ENCODE measurements at regions not wholly inside any gene's neighbourhood (a gene's known extent, or its start where the extent isn't known, plus 50 kb on each side); places are given as distances from the start of the nearest gene placed in this dataset.

DNA sequence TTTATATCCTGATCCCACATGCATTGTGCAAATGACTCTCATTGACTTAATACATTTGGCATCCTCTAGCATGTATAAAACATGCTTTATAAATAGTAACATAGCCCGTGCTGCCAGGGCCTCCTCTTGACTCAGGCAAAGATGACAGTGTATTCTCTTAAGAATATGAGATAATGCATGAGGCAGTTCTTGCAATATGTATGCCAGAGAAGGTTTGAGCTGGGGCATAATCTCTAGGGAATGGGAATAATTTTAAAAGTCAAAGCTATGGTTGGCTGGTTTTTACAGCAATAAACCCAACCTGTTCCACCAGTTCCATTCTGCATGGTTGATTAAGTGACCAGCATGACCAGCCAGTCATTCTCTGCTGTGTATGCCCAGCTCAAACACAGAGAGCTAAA lies 179.0 kb upstream of the PFN2 start:
- TF ChIP-seq, protein P1, sequence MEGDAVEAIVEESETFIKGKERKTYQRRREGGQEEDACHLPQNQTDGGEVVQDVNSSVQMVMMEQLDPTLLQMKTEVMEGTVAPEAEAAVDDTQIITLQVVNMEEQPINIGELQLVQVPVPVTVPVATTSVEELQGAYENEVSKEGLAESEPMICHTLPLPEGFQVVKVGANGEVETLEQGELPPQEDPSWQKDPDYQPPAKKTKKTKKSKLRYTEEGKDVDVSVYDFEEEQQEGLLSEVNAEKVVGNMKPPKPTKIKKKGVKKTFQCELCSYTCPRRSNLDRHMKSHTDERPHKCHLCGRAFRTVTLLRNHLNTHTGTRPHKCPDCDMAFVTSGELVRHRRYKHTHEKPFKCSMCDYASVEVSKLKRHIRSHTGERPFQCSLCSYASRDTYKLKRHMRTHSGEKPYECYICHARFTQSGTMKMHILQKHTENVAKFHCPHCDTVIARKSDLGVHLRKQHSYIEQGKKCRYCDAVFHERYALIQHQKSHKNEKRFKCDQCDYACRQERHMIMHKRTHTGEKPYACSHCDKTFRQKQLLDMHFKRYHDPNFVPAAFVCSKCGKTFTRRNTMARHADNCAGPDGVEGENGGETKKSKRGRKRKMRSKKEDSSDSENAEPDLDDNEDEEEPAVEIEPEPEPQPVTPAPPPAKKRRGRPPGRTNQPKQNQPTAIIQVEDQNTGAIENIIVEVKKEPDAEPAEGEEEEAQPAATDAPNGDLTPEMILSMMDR (IDR thresholded peaks at IDR 0.05; ENCODE audit: control insufficient read depth, extremely low read depth, insufficient read depth), result no peak
- H3K4me3 ChIP-seq (ENCODE audit: low read depth, low read length), result no peak overlapping the region
- peak; percentile 88 for DNase-seq (ENCODE audit: low read depth)

DNA sequence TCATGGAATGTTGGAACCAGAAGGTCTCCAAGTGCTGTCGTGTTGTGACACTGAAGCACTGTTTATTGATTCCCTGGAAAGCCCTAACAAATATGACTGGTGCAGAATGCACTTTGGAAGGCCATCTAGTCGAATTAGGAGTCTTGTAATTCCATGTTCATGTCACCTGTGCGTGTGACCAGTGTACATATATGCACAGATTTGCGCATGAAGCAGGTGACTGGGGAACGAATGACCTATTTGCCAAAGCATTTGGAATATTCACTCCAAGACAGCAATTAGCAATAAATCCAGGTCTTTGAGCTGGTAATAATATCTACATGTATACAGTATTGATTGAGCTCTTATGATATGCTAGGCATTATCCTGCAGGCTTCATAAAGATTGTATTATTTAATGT lies 177.5 kb upstream of the PFN2 start:
- no peak for DNase-seq (ENCODE audit: low read depth)
- TF ChIP-seq, protein P1 (IDR thresholded peaks at IDR 0.05; ENCODE audit: control insufficient read depth, extremely low read depth, insufficient read depth), result no peak
- no peak overlapping the region for H3K4me3 ChIP-seq (ENCODE audit: low read depth, low read length)

DNA sequence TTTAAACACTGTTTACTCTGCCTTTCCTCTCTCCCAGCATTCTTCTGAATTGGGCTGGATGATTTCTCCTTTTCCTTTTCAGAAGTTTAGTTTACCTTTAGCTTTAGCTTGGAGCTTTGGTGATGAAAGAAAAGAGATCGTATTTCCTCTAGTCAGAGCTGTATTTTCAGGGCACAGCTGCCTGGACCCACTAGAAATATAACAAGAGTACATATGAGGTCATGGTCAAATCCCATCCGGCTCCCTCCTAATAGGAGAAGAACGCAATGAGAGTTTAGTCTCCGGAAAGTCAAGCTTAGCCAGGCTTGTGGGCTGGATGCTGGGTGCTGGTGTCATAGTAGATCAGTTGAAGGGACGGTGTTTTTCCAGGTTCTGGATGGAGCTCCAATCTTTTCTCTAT lies 177.1 kb upstream of the PFN2 start:
- TF ChIP-seq, protein P1 (IDR thresholded peaks at IDR 0.05; ENCODE audit: control insufficient read depth, extremely low read depth, insufficient read depth), result no peak
- DNase-seq (ENCODE audit: low read depth), result no peak
- no peak overlapping the region for H3K4me3 ChIP-seq (ENCODE audit: low read depth, low read length)

DNA sequence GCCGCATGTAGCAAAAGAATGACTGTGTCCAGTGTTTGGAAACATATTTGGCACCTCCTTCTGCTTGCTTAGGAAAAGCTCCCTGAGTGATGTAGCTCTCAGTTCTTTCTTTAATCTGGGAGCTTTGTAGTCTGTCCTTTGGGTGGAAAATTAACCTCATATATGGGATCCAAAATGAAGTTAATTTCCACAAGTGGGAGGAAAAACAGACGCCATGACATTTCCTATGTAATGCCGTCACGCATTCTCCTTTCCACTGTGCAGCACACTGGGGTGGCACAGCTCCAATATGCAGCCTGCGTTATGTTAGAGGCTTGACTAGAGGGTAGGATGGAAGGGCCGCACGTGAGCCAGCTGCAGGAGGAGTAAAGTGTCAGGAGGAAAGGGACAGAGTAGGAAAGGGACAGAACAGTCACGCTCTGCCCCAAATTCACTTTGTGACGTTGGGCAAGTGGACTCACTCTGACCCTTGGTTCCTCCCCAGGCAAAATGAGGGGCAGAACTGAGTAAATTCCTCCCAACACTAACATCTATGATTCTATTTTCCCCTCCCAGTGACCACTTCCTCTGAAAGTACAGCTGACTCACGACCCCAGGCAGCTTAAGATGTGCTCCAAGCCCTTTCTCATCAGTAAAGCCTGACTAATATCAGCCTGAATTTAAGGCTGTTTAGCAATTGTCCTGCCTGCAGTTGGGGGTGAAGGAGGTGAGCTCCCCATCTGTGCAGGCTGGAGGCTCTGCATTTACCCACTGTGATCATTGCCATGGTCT lies 176.5 kb upstream of the PFN2 start:
- H3K4me3 ChIP-seq (ENCODE audit: low read depth, low read length), result no peak overlapping the region
- TF ChIP-seq, protein P1 (IDR thresholded peaks at IDR 0.05; ENCODE audit: control insufficient read depth, extremely low read depth, insufficient read depth), result no peak
- no peak for DNase-seq (ENCODE audit: low read depth)

DNA sequence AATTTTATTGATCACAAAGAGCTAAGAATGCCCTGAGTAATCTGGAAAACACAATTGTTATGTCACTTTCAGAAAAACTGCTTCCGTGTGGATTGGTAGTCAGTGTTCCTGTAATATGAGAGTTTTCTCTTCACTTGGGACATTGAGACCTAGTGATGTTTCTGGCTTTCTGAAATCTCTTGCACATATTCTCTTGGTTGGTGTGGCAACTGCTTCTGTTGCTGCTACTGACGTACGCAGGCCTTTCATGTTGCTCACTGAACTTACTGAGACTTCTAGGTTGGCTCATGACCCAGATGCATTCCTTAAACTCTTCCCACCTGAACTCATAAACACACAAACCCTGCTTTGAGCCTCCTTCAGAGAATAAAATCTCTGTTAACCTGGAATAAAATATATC lies 175.0 kb upstream of the PFN2 start:
- TF ChIP-seq, protein P1 (IDR thresholded peaks at IDR 0.05; ENCODE audit: control insufficient read depth, extremely low read depth, insufficient read depth), result no peak
- no peak for DNase-seq (ENCODE audit: low read depth)
- no peak overlapping the region for H3K4me3 ChIP-seq (ENCODE audit: low read depth, low read length)

DNA sequence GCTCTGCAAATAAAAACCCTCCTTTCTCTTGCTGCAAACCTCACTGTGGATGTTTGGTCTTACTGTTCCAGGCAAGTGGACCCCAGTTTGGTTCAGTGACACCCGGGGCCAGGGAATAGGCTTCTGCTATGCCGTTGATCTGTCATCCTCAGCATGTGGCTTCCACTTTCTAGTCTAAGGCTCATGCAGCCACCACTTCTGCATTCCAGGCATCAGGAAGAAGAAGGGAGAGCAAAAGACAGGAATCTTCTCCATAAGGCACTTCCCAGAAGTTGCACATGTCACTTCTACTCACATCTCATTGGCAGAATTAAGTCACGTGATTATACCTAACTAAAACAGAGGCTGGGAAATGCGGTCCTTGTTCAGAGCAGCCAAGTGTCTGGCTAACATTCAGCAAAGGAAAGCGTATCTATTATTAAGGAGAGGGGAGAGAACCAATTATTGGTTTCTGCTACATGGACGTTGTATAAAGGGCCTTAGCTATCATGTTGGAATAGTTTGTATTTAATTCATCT lies 173.6 kb upstream of the PFN2 start:
- H3K4me3 ChIP-seq (ENCODE audit: low read depth, low read length), result no peak overlapping the region
- no peak for DNase-seq (ENCODE audit: low read depth)
- TF ChIP-seq, protein P1 (IDR thresholded peaks at IDR 0.05; ENCODE audit: control insufficient read depth, extremely low read depth, insufficient read depth), result no peak

DNA sequence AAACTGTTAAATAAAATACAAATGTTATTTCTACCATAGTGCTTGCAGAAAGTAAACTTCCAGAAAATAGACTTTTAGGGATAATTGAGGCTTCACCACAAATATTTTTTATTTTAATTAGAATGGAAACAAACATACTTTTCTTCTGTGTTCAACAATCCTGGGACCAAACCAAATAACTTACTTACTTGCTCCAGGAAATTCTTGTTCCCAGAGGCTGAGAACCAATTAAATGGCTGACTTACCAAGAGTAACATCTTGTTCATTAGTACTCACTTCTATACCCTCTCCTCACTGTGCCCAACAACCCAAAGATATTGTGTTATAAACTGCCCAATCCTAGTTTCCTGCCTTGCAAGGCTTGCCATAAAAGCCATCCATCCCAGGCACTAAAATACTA lies 172.2 kb upstream of the PFN2 start:
- no peak for DNase-seq (ENCODE audit: low read depth)
- TF ChIP-seq, protein P1 (IDR thresholded peaks at IDR 0.05; ENCODE audit: control insufficient read depth, extremely low read depth, insufficient read depth), result no peak
- no peak overlapping the region for H3K4me3 ChIP-seq (ENCODE audit: low read depth, low read length)

All from LNCaP clone FGC (cell line).